Right atrium auricular region (tissue), 2 donors: ENCODE measurements at regions not wholly inside any gene's neighbourhood (a gene's known extent, or its start where the extent isn't known, plus 50 kb on each side); places are given as distances from the start of the nearest gene placed in this dataset.

Experiments used
- DNase-seq: peaks from one replicate; pipeline ENCODE4 v3.0.0-alpha.2; 2019; ENCODE audit warnings: low spot score
- H3K27ac ChIP-seq, 2 donors: fragments of 200-600 bp; sonication (generic); 1 replicate in 1 of 2; 2 replicates in 1 of 2; pipeline ENCODE4 v1.5.1; 2016 to 2019
- H3K27me3 ChIP-seq, 2 donors: fragments of 200-600 bp; sonication (generic); one replicate each; pipeline versions ENCODE4 v1.5.1 to v1.6.0; 2017 to 2019
- H3K36me3 ChIP-seq: fragments of 200-600 bp; sonication (generic); one replicate; pipeline ENCODE4 v1.5.1; 2016
- H3K4me1 ChIP-seq, 2 donors: fragments of 200-600 bp; sonication (generic); one replicate each; pipeline versions ENCODE4 v1.5.1 to v1.6.0; 2017 to 2019
- H3K4me3 ChIP-seq, 2 donors: fragments of 200-600 bp; sonication (generic); 1 replicate in 1 of 2; 2 replicates in 1 of 2; pipeline ENCODE4 v1.5.1; 2017 to 2019; ENCODE audit warnings: mild to moderate bottlenecking in 1 of 2, moderate library complexity in 1 of 2
- H3K9me3 ChIP-seq, 2 donors: fragments of 200-600 bp; sonication (generic); one replicate each; pipeline ENCODE4 v1.5.1; 2019
- TF ChIP-seq, protein P1 (sequence below), 2 donors: fragments of 200-600 bp; sonication (generic); IDR thresholded peaks; one replicate each; pipeline ENCODE4 v1.5.1; 2019; ENCODE audit warnings: antibody characterized with exemption in 2 of 2

DNA sequence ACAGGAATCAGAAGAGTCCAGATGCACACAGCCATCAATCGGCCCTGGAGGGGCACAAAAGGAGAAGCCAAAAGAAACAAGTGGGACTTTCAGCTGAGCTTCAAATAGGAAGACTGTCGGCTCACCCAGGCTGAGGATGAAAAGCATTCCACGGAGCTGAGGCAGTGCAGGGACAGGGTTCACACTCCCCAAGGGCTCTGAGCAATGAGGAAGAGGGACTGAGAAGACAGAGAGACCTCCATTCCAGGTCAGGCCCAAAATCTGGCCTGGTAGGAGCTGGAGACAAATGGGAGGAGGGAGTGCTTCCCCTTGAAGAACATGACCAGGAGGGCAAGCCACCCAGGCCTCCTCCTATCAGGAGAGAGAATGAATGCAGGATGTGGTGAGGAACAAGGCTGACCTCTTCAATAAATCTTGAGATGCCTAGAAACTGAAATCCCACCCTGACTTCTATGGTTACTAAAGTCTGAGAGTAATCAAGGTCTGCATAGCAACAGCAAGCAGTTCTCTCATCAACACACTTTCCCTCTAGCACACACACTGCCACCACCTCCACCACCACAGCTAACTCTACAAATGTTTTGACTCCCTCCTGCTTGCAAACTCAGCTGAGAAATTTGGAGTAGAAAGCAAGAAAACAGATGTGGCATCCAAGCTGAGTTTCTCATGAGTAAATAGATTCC is 434.4 kb downstream of the TNS1 start:
- no peak overlapping the region for H3K27ac ChIP-seq
- no peak overlapping the region for H3K4me3 ChIP-seq
- no peaks in the 10 kb centered on the region for H3K9me3 ChIP-seq
- H3K4me1 ChIP-seq = no peaks in the 10 kb centered on the region
- no peak for DNase-seq
- H3K36me3 ChIP-seq = no peaks in the 10 kb centered on the region
- H3K27me3 ChIP-seq = no peaks in the 10 kb centered on the region
- TF ChIP-seq, protein P1, sequence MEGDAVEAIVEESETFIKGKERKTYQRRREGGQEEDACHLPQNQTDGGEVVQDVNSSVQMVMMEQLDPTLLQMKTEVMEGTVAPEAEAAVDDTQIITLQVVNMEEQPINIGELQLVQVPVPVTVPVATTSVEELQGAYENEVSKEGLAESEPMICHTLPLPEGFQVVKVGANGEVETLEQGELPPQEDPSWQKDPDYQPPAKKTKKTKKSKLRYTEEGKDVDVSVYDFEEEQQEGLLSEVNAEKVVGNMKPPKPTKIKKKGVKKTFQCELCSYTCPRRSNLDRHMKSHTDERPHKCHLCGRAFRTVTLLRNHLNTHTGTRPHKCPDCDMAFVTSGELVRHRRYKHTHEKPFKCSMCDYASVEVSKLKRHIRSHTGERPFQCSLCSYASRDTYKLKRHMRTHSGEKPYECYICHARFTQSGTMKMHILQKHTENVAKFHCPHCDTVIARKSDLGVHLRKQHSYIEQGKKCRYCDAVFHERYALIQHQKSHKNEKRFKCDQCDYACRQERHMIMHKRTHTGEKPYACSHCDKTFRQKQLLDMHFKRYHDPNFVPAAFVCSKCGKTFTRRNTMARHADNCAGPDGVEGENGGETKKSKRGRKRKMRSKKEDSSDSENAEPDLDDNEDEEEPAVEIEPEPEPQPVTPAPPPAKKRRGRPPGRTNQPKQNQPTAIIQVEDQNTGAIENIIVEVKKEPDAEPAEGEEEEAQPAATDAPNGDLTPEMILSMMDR (IDR thresholded peaks at IDR 0.05) = no peak

DNA sequence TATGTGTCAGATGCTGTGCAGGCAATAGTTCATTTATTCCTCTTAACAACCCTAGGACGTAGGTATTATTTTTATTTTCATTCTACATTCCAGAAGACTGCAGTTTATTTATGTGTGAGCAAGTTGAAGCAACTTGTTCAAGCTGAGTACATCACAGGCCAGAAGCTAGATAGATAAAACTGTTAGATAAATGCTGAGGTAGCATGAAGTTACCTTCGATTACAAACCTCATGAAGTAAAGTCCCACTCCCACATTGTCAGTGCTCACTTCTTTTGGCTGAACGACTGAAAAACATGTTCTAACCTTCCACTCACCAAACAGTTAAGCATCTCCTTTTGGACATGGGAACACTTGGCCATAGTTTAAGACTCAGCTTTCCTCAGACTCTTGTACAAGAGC is 439.2 kb downstream of the TNS1 start:
- Histone ChIP-seq H3K4me1 (no peaks in the 10 kb centered on the region), H3K36me3 (no peaks in the 10 kb centered on the region), H3K9me3 (no peaks in the 10 kb centered on the region), H3K27ac (no peak overlapping the region), H3K27me3 (no peaks in the 10 kb centered on the region), H3K4me3 (no peak overlapping the region)
- TF ChIP-seq, protein P1 (IDR thresholded peaks at IDR 0.05) = no peak
- DNase-seq = no peak

DNA sequence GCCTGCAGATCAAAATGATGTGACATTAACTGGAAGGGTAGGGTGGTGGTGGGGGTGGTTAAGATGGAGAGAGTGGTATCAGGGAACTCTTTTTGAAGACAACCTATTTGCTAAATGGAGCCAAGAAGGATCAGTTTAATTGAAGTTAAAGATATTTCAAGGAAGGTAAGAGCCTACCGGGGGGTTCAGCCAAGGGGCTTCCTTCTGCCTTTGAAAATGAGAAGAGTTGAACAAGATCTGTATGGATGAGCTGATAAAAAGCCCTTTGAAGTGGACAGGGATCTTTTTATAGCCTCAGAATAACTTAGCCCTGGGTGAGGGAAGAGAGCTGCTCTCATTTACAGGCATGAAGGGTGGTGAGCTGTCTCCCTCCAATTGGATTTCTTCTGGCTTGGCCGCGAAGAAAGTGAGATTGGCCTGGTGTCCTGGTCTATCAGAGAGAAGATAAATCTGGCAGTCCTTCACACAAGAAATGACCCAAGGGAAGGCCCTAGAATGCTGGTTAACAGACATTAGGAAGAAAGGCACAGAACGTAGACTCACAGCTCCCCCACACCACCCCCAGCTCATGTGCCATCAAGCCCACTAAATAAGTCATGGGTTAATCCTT is 439.8 kb downstream of the TNS1 start:
- no peak for DNase-seq
- H3K4me1 ChIP-seq = no peaks in the 10 kb centered on the region
- no peaks in the 10 kb centered on the region for H3K9me3 ChIP-seq
- no peak overlapping the region for H3K4me3 ChIP-seq
- H3K36me3 ChIP-seq = no peaks in the 10 kb centered on the region
- no peak overlapping the region for H3K27ac ChIP-seq
- TF ChIP-seq, protein P1 (IDR thresholded peaks at IDR 0.05) = no peak
- no peaks in the 10 kb centered on the region for H3K27me3 ChIP-seq

DNA sequence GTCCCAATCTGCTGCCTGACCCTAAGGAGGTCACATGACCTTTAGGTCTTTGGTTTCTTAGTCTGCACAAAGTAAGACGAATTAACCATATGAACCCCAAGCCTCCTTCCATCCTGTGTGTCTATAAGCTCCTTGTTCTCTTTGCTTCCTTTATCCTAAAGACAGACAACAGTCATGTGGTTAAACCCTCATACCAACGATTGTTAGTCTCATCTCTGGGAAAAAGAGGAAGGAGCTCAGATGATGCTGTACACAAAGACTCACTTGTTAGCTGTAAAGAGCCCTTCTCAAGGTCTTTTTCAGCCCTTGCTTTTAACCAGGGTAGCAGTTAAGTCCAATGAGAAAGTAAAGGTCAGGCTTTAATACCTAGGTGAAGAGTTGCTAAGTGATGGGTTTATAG is 443.7 kb downstream of the TNS1 start:
- TF ChIP-seq, protein P1 (IDR thresholded peaks at IDR 0.05) = no peak
- DNase-seq = no peak

DNA sequence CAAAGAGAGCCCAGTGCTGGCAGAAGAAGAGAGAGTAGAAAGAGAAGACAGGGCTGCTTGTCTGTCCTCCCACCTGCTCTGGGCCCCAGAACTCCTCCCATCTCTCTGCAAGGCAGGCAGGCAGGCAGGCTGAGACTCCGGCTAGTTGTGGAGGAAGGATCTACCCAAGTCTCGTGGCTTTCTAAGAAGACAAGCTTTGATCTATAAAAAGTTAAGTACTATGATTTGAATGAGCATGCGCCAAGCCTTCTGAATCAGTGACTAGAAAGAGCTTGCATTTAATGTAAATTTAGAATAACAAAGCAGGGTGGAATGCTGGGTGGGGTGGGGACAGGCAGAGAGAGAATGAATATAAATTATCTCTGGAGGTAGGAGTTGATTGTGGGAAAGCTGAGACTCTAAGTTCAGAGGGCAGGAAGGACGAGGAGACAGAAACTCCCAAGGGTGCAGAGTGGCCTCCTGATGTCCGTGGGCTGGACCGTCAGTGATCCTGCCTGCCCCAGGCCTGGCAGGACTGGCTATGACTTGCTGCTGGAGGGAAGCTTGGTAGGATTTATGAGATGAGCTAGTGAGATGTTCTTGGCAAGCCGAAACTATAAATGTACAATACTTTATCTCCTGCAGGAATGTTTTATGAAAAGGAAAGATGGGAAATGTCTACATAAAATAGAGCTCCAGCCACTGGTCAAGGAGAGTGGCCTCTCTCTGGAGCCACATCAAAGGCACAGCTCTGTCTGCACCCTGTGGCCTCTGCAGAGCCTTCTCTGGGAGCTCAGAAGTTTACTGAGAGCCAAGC is 447.5 kb downstream of the TNS1 start:
- no peaks in the 10 kb centered on the region for H3K27me3 ChIP-seq
- H3K36me3 ChIP-seq = no peaks in the 10 kb centered on the region
- TF ChIP-seq, protein P1 (IDR thresholded peaks at IDR 0.05) = no peak
- peaks cover 0 to 23% of the 10 kb centered on the region in 2 donors for H3K4me1 ChIP-seq
- H3K9me3 ChIP-seq = no peaks in the 10 kb centered on the region
- no peak overlapping the region for H3K4me3 ChIP-seq
- DNase-seq = no peak
- H3K27ac ChIP-seq = no peak overlapping the region

More for the DNA sequence above, 443.7 kb downstream of the TNS1 start:
- no peak overlapping the region for H3K27ac ChIP-seq
- H3K9me3 ChIP-seq = no peaks in the 10 kb centered on the region
- no peaks in the 10 kb centered on the region for H3K27me3 ChIP-seq
- peaks cover 0 to 11% of the 10 kb centered on the region in 2 donors for H3K4me1 ChIP-seq
- no peak overlapping the region for H3K4me3 ChIP-seq
- H3K36me3 ChIP-seq = no peaks in the 10 kb centered on the region
